ENCODE measurements at regions not wholly inside any gene's neighbourhood (a gene's known extent, or its start where the extent isn't known, plus 50 kb on each side); places are given as distances from the start of the nearest gene placed in this dataset.

GRCh38 chr3:13208706-13209633 lies 135.7 kb upstream of the IQSEC1 start:
- TF ChIP-seq GABPA (IDR thresholded peaks at IDR 0.05; ENCODE audit: low read depth): no peak
- no peak for TF ChIP-seq SPI1 (IDR thresholded peaks at IDR 0.05; ENCODE audit: borderline replicate concordance, low read depth)
- no peak for TF ChIP-seq POLR2AphosphoS5 (IDR thresholded peaks at IDR 0.05; ENCODE audit: low read depth)
- TF ChIP-seq REST (IDR thresholded peaks at IDR 0.05; ENCODE audit: insufficient replicate concordance, low read depth): no peak
- TF ChIP-seq, protein P1, sequence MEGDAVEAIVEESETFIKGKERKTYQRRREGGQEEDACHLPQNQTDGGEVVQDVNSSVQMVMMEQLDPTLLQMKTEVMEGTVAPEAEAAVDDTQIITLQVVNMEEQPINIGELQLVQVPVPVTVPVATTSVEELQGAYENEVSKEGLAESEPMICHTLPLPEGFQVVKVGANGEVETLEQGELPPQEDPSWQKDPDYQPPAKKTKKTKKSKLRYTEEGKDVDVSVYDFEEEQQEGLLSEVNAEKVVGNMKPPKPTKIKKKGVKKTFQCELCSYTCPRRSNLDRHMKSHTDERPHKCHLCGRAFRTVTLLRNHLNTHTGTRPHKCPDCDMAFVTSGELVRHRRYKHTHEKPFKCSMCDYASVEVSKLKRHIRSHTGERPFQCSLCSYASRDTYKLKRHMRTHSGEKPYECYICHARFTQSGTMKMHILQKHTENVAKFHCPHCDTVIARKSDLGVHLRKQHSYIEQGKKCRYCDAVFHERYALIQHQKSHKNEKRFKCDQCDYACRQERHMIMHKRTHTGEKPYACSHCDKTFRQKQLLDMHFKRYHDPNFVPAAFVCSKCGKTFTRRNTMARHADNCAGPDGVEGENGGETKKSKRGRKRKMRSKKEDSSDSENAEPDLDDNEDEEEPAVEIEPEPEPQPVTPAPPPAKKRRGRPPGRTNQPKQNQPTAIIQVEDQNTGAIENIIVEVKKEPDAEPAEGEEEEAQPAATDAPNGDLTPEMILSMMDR (IDR thresholded peaks at IDR 0.05; ENCODE audit: insufficient read depth, low read length): no peak
- Histone ChIP-seq H3K27me3 (ENCODE audit: insufficient read depth, poor library complexity, severe bottlenecking) (peaks cover 14% of the 10 kb centered on the region), H3K4me3 (replicated peaks; ENCODE audit: insufficient read depth, low read length) (no peak overlapping the region), H3K27ac (replicated peaks) (no peak overlapping the region)
- DNase-seq (ENCODE audit: low read depth in 1 of 2, low spot score in 1 of 2): no peak

DNA sequence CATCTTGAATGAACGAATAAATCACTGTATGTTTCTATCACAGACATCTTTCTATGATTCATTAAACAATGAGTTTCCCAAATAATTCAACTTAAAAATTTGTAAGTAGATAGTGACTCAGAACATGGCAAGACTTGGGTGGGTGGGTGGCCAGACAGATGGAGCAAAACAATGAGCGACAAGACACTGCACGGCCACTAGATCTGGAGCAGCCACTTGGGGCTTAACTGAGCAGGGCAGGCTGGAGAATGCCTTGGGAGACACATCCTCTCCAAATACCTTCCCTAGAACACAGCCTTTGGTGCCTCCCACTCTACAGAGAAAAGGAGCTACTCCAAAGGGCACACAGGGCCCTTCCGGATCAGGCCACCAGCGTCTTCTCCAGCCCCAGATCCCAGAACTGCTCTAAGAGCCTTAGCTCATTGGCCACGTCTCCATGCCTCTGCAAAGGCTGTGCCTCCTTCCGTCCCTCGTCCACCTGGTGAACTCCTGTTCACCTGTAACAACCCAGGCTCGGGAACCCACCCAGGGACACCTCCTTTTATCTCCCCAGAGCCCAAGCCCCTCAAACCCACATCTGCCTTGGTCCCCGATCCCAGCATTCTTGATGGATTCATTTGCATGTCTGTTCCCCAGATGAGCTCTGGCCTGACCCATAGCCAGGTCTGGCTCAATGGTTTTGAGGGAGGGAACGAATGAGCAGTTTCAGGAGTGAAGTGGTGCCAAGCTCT lies 134.9 kb upstream of the IQSEC1 start:
- TF ChIP-seq GABPA (IDR thresholded peaks at IDR 0.05; ENCODE audit: low read depth) (no peak), POLR2AphosphoS5 (IDR thresholded peaks at IDR 0.05; ENCODE audit: low read depth) (no peak), REST (IDR thresholded peaks at IDR 0.05; ENCODE audit: insufficient replicate concordance, low read depth) (no peak), SPI1 (IDR thresholded peaks at IDR 0.05; ENCODE audit: borderline replicate concordance, low read depth) (no peak)
- TF ChIP-seq, protein P1 (IDR thresholded peaks at IDR 0.05; ENCODE audit: insufficient read depth, low read length): no peak
- Histone ChIP-seq H3K4me3 (replicated peaks; ENCODE audit: insufficient read depth, low read length) (no peak overlapping the region), H3K27ac (replicated peaks) (no peak overlapping the region), H3K27me3 (ENCODE audit: insufficient read depth, poor library complexity, severe bottlenecking) (peaks cover 20% of the 10 kb centered on the region)
- DNase-seq (ENCODE audit: low read depth in 1 of 2, low spot score in 1 of 2): no peak

- peaks cover 22% of the 10 kb centered on the region for H3K27me3 ChIP-seq (ENCODE audit: insufficient read depth, poor library complexity, severe bottlenecking)
- H3K4me3 ChIP-seq (replicated peaks; ENCODE audit: insufficient read depth, low read length): no peak overlapping the region
- TF ChIP-seq POLR2AphosphoS5 (IDR thresholded peaks at IDR 0.05; ENCODE audit: low read depth) (no peak), SPI1 (IDR thresholded peaks at IDR 0.05; ENCODE audit: borderline replicate concordance, low read depth) (no peak), REST (IDR thresholded peaks at IDR 0.05; ENCODE audit: insufficient replicate concordance, low read depth) (no peak), GABPA (IDR thresholded peaks at IDR 0.05; ENCODE audit: low read depth) (no peak)
- TF ChIP-seq, protein P1 (IDR thresholded peaks at IDR 0.05; ENCODE audit: insufficient read depth, low read length): no peak
- H3K27ac ChIP-seq (replicated peaks): no peak overlapping the region
- DNase-seq (ENCODE audit: low read depth in 1 of 2, low spot score in 1 of 2): no peak
Measured at GRCh38 chr3:13207578-13207922, 134.3 kb upstream of the IQSEC1 start.

All from HL-60 (cell line).